HG02970 (cell line): ENCODE measurements at regions not wholly inside any gene's neighbourhood (a gene's known extent, or its start where the extent isn't known, plus 50 kb on each side); places are given as distances from the start of the nearest gene placed in this dataset.

ENCODE experiments used
- ATAC-seq: cut with Tn5 transposase; IDR thresholded peaks from one replicate; pipeline ENCODE4 v1.9.1; 2021; ENCODE audit warnings: mild to moderate bottlenecking, moderate library complexity, moderate number of reproducible peaks; ENCODE audit not compliant: unreplicated experiment, low FRiP score

DNA sequence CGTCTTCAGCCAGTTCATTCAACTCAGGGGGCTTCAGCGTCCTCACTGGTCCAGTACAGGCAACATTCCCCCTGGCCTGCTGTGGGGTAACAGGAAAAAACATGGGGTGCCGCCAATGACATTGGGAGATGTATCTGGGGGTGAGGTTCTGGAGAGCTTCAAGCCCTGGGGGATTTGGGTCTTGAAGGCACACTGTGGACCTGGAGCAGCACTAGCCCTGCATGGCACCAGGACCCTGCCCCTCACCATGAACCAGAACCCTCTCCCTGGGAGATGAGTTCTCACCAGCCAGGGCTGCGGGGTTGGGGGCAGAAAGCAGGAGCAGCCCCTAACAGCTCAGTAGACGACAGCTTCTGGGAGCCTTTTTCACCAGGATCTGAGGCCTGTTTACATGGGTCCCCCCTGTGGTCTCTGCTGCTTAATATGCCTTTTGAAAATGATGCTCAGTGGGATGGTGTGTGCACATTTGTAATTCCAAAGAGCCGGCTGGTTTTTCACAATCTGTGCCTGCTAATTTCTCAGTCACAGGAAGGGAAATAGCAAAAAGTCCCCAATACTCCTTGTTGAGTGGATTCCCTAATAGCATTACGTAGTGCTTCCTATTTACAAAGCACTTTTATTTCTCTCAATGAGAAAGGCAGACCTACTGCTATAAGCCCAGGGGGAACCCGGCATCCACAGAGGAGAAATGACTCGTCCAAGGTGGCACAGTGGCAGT lies 509.5 kb downstream of the RPS24 start:
- no peak for ATAC-seq

DNA sequence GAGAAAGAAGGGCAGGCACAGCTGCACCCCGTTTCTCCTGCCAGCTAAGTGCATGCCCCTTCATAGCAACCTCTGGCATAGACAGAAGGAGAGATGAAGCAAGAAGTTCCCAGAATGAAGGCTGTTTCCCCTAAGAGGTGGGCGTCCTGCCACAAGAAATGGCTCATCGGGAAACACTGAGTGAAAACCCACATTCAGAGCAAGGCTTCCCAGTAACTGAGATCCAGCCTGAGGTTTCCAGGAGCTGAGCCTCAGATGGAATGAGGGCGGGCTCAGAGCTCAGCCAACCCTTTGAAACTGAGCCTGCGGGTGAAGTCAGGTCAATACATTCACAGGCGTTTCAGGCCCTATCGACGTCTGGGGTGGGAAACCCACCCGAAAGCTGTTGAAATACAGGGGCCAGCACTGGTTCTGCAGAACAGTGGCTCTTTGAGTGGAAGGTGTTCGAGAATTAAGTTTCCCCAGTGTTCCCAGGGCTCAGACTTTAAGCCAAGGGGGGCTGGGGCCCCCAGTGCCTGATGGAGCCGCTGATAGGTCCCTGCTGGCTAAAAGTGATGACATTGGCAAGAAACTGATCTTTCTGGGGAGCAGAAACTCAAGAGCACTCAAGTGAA lies 510.2 kb downstream of the RPS24 start:
- no peak for ATAC-seq

DNA sequence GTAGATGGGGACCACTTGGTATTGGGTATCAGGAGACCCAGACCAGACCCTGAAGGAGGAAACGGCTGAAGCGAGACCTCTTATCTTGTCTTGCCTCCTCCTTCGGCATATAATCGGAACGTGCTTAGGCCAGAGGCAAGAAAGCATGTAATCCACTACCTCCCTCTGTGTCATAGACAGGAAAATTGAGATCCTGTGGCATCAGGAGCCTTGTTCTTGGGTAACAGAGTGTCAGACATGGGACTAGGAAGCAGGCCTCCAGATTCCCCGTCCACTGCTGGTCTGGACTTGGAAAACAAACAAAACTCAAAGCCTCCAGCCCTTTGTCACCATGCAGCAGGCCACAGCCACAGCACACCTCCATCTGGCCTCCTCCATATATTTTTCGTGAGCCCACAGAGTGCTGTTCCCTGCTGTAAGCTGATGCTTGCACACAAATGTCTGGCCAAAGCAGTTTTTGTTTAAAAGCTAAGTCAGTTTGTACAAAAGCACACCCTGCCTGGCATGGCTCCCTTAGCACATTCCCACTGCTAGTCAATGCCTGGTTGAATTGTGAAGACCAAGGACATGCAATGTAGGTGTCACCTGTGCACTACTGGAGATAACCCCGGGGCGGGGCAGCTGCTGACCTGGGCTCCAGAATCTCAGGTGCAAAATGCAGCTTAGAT lies 510.9 kb downstream of the RPS24 start:
- no peak for ATAC-seq

DNA sequence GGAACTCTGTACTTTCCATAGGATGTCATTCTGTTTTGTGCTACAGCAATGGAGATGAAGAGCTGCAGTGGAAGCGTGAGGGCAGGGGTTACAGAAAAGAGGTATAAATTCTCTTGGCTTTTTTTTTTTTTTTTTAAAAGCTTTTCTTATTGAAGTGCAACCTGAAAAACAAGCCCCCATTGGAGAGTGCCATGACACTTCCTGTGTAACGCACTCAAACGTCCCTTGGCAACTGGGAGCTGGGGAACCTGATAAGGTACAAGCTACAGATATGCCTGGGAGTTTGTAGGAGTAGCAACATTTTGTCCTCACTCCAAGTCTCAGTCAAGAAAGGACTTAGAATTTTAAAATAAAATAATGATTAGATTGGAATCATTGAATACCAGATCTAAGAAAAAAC lies 512.1 kb downstream of the RPS24 start:
- ATAC-seq = no peak

DNA sequence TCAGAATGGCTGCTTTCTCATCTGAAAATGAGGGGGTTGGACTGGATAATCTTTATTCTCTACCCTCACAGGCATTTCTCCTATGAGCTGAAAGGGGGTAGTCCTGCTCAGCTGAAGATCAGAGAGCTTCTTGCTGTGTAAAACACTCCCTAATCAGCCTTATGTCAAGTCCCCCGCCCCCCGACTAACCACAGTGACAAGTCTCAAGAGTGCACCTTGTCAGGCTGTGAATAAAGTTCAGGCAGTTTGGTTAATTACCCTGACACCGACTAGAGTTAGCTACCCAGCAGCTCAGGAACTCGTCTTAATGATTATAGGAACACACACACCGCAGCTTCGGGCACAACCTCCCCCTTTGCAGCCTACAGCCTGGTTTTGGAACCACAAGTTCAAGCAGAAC lies 513.7 kb downstream of the RPS24 start:
- no peak for ATAC-seq

DNA sequence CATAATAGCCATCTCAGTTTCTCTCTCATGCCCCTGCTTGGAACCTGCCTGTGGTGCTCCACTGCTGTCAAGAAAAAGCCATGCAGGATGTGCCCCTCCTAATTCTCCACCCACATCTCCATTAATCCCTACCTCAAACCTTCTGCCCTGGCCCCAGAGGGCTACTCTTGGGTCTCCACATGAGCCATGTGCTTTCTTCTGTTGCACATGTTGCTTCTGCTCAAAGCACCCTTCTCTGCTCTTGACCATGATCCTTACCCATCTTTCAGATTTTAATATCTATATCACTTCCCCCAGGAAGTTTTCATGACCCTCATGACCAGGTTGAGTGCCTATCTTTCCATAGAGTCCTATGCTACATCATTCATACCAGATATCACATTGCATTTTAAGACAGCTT lies 514.2 kb downstream of the RPS24 start:
- no peak for ATAC-seq

DNA sequence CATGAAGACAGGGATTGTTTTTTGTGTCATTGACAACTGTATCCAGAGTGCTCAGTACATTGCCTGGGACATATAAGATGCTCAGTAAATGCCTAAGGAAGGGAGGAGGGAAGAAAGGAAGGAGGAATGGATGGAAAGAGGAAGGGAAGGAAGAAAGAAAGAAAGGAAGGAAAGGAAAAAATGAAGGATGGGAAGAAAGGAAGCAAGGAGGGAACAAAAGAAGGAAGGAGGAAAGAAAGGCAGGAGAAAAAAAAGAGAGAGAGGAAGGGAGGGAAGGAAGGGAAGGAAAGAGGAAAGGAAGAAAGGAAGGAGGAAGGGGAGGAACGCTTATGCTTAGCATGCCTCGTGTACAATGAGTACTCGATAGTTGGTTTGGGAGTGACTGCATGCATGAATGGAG lies 514.7 kb downstream of the RPS24 start:
- ATAC-seq = no peak

DNA sequence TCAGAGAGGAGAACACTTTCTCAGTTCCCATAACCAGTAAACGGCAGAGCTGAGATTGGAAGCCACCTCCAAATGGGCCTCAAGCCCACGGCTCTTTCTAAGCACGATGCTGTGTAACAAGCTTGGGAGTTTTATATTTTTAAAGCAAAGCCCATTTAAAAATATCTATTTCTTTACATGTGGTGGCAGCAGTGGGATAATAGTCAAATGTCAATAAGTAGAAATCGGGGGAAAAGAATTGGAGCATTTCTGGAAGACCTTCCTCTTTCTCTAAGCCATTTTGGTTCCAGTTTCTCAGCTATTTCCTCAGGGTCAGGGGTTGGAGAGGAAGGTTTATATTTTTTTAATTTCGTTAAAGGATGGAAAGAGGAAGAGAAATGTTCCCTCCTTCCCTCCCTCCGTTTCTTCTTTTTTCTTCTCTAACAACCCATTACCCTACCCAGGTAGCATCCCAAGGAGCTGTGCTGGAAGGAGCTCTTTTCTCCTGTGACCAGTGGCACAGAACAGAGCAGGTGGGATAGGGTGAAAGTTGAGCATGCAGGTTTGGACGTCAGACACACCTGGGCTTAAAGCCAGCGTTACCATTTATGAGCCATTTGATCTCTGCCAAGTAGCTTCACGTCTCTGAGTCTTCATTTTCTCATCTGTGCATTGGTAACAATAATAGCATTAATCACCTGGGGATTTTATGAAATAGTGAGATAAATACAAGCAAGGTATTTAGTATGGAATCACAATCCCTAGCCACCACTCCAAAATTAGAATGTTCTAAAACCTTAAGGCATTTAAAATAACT lies 515.7 kb downstream of the RPS24 start:
- ATAC-seq = no peak

DNA sequence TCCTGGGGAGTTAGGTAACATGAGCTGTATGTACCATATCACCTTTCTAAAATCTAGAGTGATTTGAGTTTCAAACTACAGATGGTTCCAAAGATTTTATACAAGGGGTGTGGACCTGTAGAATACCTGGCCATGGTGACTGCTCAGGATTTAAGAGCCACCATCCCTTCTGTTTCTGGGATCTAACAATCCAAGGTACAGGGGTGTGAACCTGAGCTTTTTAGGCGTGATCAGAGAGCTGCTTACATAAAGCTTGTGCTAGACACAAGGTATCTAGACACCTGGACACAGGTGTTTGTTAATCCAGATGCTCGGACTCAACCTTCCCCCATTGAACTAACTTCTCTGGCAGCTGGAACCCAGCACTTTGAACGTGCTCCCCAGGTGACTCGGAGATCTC lies 516.4 kb downstream of the RPS24 start:
- ATAC-seq = no peak

DNA sequence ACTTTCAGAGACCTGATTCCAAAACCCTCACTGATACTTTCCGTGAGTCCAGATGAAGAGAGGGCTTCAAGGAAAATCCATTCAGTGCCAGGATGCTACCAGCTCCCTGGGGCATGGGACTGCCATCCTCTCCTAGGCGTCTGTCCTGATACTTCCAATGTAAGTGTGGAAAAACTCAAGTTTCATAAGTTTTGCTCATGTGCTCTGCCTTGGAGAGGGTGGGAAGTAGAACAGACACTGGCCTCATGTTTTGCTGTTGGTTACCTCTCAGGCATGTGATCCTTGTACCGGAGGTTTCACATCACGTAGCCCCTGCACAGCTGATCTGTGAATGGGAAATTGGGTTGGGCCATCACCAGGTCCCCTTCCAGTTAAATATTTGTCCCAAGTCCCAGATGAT lies 517.1 kb downstream of the RPS24 start:
- ATAC-seq = no peak

DNA sequence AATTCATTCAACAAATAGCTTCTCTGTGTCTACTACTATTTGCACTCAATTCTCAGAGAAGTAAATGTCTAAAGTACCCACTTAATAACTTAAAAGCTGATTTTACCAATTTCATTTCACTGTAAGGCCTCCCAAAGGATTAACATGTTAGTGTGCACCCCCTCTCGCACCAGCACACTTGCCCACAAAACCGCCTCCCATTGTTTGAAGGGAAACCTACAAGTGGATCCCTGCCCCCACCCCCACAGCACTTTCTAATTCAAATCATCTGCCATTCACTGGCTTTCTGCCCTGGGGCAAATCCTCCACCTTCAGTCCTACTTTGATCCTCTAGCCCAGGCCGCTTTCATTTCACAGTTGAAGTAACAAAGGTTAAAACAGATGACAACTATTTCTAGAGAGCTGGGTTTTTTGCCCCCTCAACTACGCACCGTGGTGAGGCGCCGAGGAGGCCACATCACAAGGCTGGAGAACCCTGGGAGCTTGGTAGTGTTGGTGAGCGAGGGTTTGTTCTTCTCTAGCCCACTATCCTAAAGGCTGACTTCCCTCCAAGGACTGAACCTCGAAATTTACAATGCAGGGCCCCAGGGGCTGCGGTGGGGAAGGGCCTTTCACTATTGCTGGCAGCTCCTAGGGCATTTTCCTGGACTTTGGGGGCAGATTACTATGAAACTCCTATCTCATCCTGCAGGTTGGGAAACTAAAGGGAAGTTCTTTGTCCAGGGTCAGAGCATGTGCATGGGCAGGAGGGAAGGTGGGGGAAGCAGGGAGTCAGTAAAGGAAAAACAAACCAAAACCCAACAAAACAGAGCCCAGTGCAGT lies 517.4 kb upstream of the ZMIZ1 start:
- no peak for ATAC-seq

DNA sequence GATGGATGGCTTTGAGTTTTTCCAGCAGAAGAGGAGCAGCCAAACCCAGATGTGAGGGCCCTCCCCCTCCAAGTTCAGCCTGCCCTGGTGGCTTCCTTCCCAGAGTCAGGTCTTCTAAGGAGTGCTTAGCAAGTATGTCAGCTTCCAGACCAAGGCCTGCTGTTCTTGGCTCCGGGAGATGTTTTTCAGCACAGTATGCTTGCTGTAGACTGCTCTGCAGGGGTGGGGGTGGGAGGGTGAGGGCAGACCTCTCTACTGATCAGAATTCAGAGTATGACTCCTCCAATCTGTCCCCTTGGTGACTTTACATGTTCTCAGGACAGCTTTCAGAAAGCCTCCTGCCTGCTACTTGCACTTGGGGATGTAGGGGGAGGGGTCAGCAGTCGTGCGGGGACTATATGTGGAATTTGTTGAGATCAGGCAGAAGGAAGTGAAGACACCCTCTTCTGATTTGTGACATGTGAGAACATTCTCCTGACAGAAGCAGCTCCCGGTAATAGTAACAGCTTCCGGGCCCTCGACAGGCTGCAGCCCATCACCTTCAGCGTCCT lies 516.4 kb upstream of the ZMIZ1 start:
- ATAC-seq = no peak

DNA sequence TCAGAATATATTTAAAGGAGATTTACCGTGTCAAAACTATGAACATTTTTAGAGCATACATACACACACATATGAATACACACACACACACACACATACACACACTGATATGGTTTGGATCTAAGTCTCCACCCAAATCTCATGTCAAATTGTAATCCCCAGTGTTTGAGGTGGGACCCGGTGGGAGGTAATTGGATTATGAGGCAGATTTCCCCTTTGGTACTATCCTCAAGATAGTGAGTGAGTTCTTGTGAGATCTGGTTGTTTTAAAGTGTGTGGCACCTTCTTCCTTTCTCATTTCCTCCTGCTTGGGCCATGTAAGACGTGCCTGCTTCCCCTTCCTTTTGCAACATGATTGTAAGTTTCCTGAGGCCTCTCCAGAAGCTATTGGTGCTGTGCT lies 515.0 kb upstream of the ZMIZ1 start:
- no peak for ATAC-seq

DNA sequence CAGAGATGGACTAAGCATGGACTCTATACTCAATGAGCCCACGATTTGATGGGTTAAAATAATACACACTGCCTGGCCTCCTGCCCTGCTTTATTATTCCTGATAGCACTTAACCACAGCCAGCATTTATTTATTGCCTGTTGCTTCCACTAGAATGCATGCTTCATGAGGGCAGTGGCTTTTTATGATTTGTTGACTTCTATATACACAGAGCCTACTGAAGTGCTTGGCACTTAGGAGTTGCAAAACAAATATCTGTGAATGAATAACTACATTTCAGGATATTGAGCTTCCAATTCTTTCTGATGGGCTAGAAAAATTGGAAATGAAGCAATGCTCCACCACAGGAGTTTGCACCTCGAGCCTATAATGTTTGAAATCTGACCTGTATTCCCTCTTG lies 513.6 kb upstream of the ZMIZ1 start:
- no peak for ATAC-seq

DNA sequence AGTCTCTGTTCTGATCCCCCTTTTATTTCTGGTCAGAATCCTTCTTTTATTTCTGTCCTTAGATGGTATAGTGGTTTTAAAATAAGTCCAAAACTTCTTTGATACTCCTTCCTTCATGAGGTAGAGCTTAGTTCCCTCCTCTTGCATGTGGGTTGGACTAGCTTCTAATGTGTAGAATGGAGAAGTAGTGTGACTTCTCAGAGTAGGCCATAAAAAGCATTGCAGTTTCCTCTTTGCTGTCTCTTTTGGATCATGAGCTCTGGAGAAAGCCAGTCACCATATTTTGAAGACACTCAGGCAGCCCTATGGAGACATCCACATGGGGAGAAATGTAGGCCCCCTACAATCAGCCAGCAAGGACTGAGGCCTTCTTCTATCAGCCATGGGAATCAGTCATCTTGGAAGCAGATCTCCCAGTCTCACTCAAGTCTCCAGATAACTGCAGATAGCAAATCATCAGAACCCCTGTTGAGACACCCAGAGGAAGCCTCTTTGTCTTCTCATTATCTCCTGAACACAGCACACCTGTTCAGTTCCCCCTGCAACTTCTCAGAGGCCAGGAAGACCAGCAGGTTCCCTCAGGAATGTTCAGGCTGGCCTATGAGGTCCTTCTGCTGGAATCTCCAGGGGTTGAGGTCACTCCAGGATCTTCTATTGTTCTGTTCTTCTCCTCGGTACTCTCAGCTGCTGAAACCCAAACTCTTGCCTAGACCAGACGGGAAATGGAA lies 511.9 kb upstream of the ZMIZ1 start:
- no peak for ATAC-seq

DNA sequence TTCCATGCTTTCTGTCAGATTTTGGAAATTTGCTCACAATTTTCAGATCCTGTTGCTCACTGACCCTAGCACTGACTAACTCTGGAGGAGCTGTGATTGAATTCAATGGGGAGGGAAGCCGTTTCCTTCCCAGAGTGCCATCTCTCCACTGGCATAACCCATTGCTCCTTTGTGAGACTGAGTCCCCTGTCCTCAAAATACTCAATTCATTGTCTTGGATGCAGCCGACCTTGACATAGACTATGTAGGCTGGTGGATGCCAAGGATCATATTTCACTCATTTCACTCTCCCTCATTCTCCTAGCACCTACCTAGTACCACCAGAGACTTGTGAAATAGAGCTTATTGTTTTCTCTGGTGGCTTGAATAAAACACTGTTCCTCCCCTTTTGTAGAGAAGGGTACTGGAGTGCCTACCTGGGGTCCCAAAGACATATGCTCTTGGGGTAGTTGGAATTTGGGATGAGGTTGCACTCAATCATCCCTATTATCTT lies 511.3 kb upstream of the ZMIZ1 start:
- ATAC-seq = no peak

DNA sequence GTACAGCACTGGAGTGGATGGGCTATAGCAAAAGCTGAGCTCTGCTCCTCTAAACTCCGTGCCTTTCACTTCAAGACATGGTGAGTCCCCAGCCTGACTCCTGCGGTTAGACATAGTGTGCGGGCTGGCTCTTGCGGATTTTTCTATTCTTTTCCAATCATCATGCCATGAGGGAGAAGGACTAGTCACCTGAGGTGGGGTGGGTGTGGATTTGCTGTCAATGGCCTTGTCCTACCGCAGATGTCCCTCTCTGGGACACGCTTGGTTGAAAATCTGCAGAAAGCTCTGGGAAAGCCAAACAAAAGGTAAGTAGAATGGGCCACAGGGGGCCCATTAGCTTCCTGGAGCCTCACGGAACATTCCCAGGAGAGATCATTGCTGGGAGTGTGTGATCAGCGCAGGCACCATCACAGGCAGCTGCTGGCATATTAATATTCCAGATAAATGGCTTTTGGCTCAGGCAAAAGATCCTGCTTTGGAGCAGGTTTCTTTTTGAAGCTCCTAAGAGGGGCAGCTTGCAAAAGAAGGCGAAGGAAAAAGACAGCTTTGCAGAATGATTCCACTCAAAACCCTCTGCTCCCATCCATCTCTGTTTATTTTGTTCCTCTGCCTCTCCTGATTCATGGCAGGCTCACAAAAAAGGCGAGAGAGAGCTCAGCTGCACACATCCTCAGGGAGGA lies 509.0 kb upstream of the ZMIZ1 start:
- ATAC-seq = no peak

DNA sequence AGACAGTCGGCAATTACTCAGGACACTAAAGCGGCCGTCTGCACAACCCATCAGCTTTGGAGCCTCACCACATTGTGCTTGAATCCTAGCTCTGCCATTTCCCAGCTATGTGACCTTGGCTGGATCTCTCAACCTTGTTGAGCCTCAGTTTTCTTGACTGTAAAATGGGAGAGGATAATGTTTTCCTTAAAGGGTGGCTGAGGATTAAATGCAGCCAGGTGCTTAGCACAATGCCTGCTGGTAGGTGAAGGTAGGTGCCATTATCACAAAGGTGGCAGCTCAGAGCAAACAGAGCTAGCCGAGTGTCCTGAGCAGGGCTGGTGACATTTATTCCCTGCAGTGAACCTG lies 508.5 kb upstream of the ZMIZ1 start:
- no peak for ATAC-seq

DNA sequence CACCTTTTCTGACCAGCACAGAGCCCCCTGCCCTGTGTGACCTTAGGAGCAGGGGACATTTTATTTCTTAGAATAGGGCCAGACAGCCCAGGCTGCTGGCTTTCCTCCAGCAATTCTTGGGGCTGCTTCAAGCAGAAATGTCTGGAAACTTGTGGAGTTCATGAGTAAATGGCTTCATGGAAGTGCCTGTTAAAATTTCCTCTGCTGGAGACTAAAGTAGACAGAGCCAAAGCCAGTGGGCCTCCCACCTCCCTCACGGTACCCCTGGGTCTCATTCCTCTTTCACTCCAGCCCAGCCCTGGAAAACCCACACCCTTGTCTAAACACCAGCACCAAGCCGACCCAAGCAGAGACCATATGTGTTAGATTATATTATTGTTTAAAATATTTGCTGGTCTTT lies 505.5 kb upstream of the ZMIZ1 start:
- ATAC-seq = no peak
